Ureter (tissue), 1 donor: ENCODE measurements at regions not wholly inside any gene's neighbourhood (a gene's known extent, or its start where the extent isn't known, plus 50 kb on each side); places are given as distances from the start of the nearest gene placed in this dataset.
"Not testable (repeated sequence)": the region's sequence is repeated elsewhere in the genome, so short reads cannot be mapped to it uniquely, and the experiment has no call there.

Experiments
- DNase-seq: peaks from one replicate; pipeline ENCODE4 v3.0.0-alpha.2; 2020; ENCODE audit warnings: low spot score
- donor health status: DM: yes; HTN: yes; CAD: no.

- peak; percentile 15 for DNase-seq
Observed at GRCh38 chr2:235218486-235218907, 266.7 kb downstream of the SH3BP4 start.

- DNase-seq = peak; percentile 17
Observed at GRCh38 chr2:235219048-235219447, 267.2 kb downstream of the SH3BP4 start.

GRCh38 chr2:235220331-235220730 is 268.5 kb downstream of the SH3BP4 start:
- DNase-seq = peak; percentile 20

GRCh38 chr2:235223011-235223410 is 270.8 kb upstream of the AGAP1 start:
- no peak for DNase-seq

GRCh38 chr2:235224410-235224809 is 269.4 kb upstream of the AGAP1 start:
- no peak for DNase-seq

- DNase-seq = peak; percentile 20
Observed at GRCh38 chr2:235225261-235225660, 268.6 kb upstream of the AGAP1 start.

GRCh38 chr2:235227590-235227989 is 266.3 kb upstream of the AGAP1 start:
- peak; percentile 14 for DNase-seq

GRCh38 chr2:235228422-235228821 is 265.4 kb upstream of the AGAP1 start:
- not testable (repeated sequence) for DNase-seq

GRCh38 chr2:235229236-235229635 is 264.6 kb upstream of the AGAP1 start:
- DNase-seq = no peak

- DNase-seq = no peak
Observed at GRCh38 chr2:235230821-235231601, 262.8 kb upstream of the AGAP1 start.

GRCh38 chr2:235232449-235233433 is 261.1 kb upstream of the AGAP1 start:
- peak; percentile 29 for DNase-seq

GRCh38 chr2:235234736-235235135 is 259.1 kb upstream of the AGAP1 start:
- DNase-seq = no peak

GRCh38 chr2:235235977-235236767 is 257.7 kb upstream of the AGAP1 start:
- DNase-seq = no peak

GRCh38 chr2:235238537-235238936 is 255.3 kb upstream of the AGAP1 start:
- peak; percentile 67 for DNase-seq

GRCh38 chr2:235240574-235240973 is 253.3 kb upstream of the AGAP1 start:
- no peak for DNase-seq

- DNase-seq = no peak
Observed at GRCh38 chr2:235244255-235245220, 249.3 kb upstream of the AGAP1 start.

GRCh38 chr2:235247001-235247400 is 246.8 kb upstream of the AGAP1 start:
- no peak for DNase-seq

- no peak for DNase-seq
Observed at GRCh38 chr2:235255693-235256092, 238.2 kb upstream of the AGAP1 start.

- no peak for DNase-seq
Observed at GRCh38 chr2:235257590-235257989, 236.3 kb upstream of the AGAP1 start.

- DNase-seq = no peak
Observed at GRCh38 chr2:235262750-235263149, 231.1 kb upstream of the AGAP1 start.
